ENCODE measurements at regions not wholly inside any gene's neighbourhood (a gene's known extent, or its start where the extent isn't known, plus 50 kb on each side); places are given as distances from the start of the nearest gene placed in this dataset. TPM values are rescaled to one million over a fixed set of nuclear protein-coding genes. Genes with fewer than 3 reads are reported as not detected.

- DNase-seq (no peak), ATAC-seq (no peak)
- no peak overlapping the region for H3K4me3 ChIP-seq
- H3K27ac ChIP-seq, result no peak overlapping the region
- TF ChIP-seq CTCF (IDR thresholded peaks at IDR 0.05), result no peak
- no peaks in the 10 kb centered on the region for H3K36me3 ChIP-seq
- intact Hi-C loops (cut with DNase I), result no loop called here
- H3K27me3 ChIP-seq, result no peaks in the 10 kb centered on the region
- no peaks in the 10 kb centered on the region for H3K9me3 ChIP-seq
- no peaks in the 10 kb centered on the region for H3K4me1 ChIP-seq
These were observed 54.6 kb upstream of the ELL2 start for GRCh38 chr5:96016216-96016615.

DNA sequence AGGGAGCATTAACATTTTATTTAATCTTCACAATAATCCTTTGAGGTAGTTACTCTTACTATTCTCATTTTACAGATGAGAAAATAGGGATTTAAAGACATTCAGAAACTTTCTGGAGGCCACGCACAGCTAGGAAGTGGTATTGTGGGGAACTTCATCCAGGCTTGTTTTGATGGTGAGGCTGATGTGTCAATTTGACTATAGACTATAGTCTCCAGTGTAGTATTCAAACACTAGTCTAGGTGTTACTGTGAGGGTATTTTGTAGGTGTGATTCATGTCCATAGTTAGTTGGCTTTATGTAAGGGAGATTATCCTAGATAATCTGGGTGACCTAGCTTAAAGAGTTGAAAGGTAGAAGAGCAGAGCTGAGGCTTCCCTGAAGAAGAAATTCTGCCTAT, 54.1 kb upstream of the ELL2 start:
- Histone ChIP-seq H3K36me3 (no peaks in the 10 kb centered on the region), H3K27me3 (no peaks in the 10 kb centered on the region), H3K4me3 (no peak overlapping the region), H3K4me1 (no peaks in the 10 kb centered on the region), H3K27ac (no peak overlapping the region), H3K9me3 (no peaks in the 10 kb centered on the region)
- DNase-seq, result no peak
- ATAC-seq, result no peak
- intact Hi-C loops (cut with DNase I), result no loop called here
- TF ChIP-seq CTCF (IDR thresholded peaks at IDR 0.05), result no peak

DNA sequence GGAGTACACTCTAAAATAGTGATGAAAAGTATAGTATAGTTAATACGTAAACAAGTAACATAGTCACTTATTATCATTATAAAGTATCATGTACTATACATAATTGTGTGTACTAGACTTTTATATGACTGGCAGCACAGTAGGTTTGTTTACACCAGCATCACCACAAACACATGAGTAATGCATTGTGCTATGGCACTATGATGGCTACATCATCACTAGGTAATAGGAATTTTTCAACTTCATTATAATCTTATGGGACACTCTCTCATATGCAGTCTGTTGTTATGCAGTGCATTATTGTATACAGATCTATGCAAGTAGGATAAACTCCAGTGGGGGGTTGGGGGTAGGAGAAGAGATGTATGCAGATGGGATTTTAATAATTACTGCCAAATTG, 52.7 kb upstream of the ELL2 start:
- no peak for TF ChIP-seq CTCF (IDR thresholded peaks at IDR 0.05)
- Histone ChIP-seq H3K27me3 (no peaks in the 10 kb centered on the region), H3K36me3 (no peaks in the 10 kb centered on the region), H3K9me3 (no peaks in the 10 kb centered on the region), H3K4me1 (no peaks in the 10 kb centered on the region), H3K27ac (no peak overlapping the region), H3K4me3 (no peak overlapping the region)
- intact Hi-C loops (cut with DNase I), result no loop called here
- ATAC-seq, result no peak
- no peak for DNase-seq

DNA sequence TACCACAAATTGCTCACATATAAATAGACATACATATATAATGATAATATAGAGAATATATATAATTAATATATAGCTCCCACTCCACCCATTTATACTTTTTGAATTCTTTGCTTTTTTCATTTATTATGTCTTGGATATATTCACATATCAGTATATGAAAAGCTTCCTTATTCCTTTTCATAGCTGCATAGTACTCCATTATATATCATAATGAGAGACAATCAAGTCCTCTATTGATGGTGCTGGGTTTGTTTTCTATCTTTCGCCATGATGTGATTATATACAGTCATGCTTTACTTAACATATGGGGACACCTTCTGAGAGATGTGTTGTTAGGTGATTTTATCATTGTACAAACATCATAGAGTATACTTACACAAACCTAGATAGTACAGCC, 51.6 kb upstream of the ELL2 start:
- intact Hi-C loops (cut with DNase I), result no loop called here
- Histone ChIP-seq H3K27ac (no peak overlapping the region), H3K4me3 (no peak overlapping the region), H3K4me1 (no peaks in the 10 kb centered on the region), H3K27me3 (no peaks in the 10 kb centered on the region), H3K36me3 (no peaks in the 10 kb centered on the region), H3K9me3 (no peaks in the 10 kb centered on the region)
- ATAC-seq (no peak), DNase-seq (no peak)
- no peak for TF ChIP-seq CTCF (IDR thresholded peaks at IDR 0.05)

GRCh38 chr5:96012399-96012798, 50.7 kb upstream of the ELL2 start:
- Histone ChIP-seq H3K27me3 (no peaks in the 10 kb centered on the region), H3K9me3 (no peaks in the 10 kb centered on the region), H3K36me3 (no peaks in the 10 kb centered on the region), H3K4me1 (no peaks in the 10 kb centered on the region), H3K27ac (no peak overlapping the region), H3K4me3 (no peak overlapping the region)
- intact Hi-C loops (cut with DNase I), result no loop called here
- TF ChIP-seq CTCF (IDR thresholded peaks at IDR 0.05), result no peak
- DNase-seq (no peak), ATAC-seq (no peak)

Small RNA genes in the stretch of these regions (microRNA-seq; reads per million reads assigned to microRNA genes)
- gene MIR583 (ENCODE audit: borderline microRNAs expressed), result not detected

All from upper lobe of right lung (tissue), 1 donor.